DOHH2 (cell line): ENCODE measurements at regions not wholly inside any gene's neighbourhood (a gene's known extent, or its start where the extent isn't known, plus 50 kb on each side); places are given as distances from the start of the nearest gene placed in this dataset.
"Not testable (repeated sequence)": the region's sequence is repeated elsewhere in the genome, so short reads cannot be mapped to it uniquely, and the experiment has no call there.

Experiments used
- H3F3A ChIP-seq: fragments of 200-600 bp; sonication (generic), shearing (Covaris generic); 2 replicates; pipeline ENCODE4 v1.6.0; 2016; ENCODE audit warnings: antibody characterized with exemption, mild to moderate bottlenecking; ENCODE audit not compliant: control insufficient read depth, insufficient read depth
- H3K27ac ChIP-seq: fragments of 200-600 bp; sonication (generic); 2 replicates; pipeline ENCODE4 v1.5.1; 2014; ENCODE audit warnings: low read depth, mild to moderate bottlenecking, low read length, moderate library complexity
- H3K27me3 ChIP-seq: fragments of 200-600 bp; sonication (generic); 2 replicates; pipeline ENCODE4 v1.6.1; 2014; ENCODE audit warnings: mild to moderate bottlenecking, low read length, mixed read lengths; ENCODE audit not compliant: control insufficient read depth
- H3K36me3 ChIP-seq: fragments of 200-600 bp; sonication (generic); 2 replicates; pipeline ENCODE4 v1.6.1; 2014; ENCODE audit warnings: mild to moderate bottlenecking, low read length, moderate library complexity, mixed read lengths; ENCODE audit not compliant: control insufficient read depth
- H3K4me1 ChIP-seq: fragments of 200-600 bp; sonication (generic); 2 replicates; pipeline ENCODE4 v1.6.1; 2014; ENCODE audit warnings: mild to moderate bottlenecking, low read length, mixed read lengths; ENCODE audit not compliant: control insufficient read depth
- H3K4me2 ChIP-seq: fragments of 200-600 bp; sonication (generic); 2 replicates; pipeline ENCODE4 v1.6.0; 2014; ENCODE audit warnings: mild to moderate bottlenecking, low read length, moderate library complexity
- H3K4me3 ChIP-seq: fragments of 200-600 bp; sonication (generic); 2 replicates; pipeline ENCODE4 v1.5.1; 2014; ENCODE audit warnings: mild to moderate bottlenecking, low read length, mixed read lengths
- H3K79me2 ChIP-seq: fragments of 200-600 bp; sonication (generic); 2 replicates; pipeline ENCODE4 v1.6.1; 2014; ENCODE audit warnings: mild to moderate bottlenecking, low read length, mixed read lengths; ENCODE audit not compliant: control insufficient read depth
- H3K9me2 ChIP-seq: fragments of 200-600 bp; sonication (generic); replicated peaks from 2 replicates; pipeline ENCODE4 v1.6.1; 2014; ENCODE audit warnings: mild to moderate bottlenecking, low read length, mixed read lengths; ENCODE audit not compliant: control insufficient read depth
- H3K9me3 ChIP-seq: fragments of 200-600 bp; sonication (generic); 2 replicates; pipeline ENCODE4 v1.6.1; 2014; ENCODE audit warnings: antibody characterized with exemption, low read length, mixed read lengths; ENCODE audit not compliant: control insufficient read depth, insufficient read depth
- H4K20me1 ChIP-seq: fragments of 200-600 bp; sonication (generic); 2 replicates; pipeline ENCODE4 v1.6.0; 2014; ENCODE audit warnings: low read depth, mild to moderate bottlenecking, antibody characterized with exemption, low read length, moderate library complexity; ENCODE audit not compliant: control insufficient read depth, insufficient read depth
- CTCF ChIP-seq: fragments of 200-600 bp; sonication (generic); IDR thresholded peaks from one replicate; pipeline ENCODE4 v1.5.1; 2014; ENCODE audit warnings: antibody characterized with exemption, mild to moderate bottlenecking, low read depth, low read length; ENCODE audit not compliant: poor library complexity, severe bottlenecking
- EZH2phosphoT487 ChIP-seq: fragments of 200-600 bp; sonication (generic); IDR thresholded peaks from 2 replicates; pipeline ENCODE4 v1.6.1; 2017; ENCODE audit warnings: borderline replicate concordance, mild to moderate bottlenecking, antibody characterized with exemption, low read length, moderate library complexity, mixed read lengths

GRCh38 chr16:29323725-29324124 is 82.8 kb downstream of the NPIPB11 start:
- not testable (repeated sequence) for H3K27me3 ChIP-seq, H3K9me2 ChIP-seq, H3K9me3 ChIP-seq, H3K4me3 ChIP-seq, H3K4me2 ChIP-seq, H3F3A ChIP-seq, H3K36me3 ChIP-seq, H4K20me1 ChIP-seq, H3K27ac ChIP-seq, H3K79me2 ChIP-seq
- peaks cover 42% of the 10 kb centered on the region for H3K4me1 ChIP-seq

GRCh38 chr16:29321585-29321984 is 84.9 kb downstream of the NPIPB11 start:
- peaks cover 22% of the 10 kb centered on the region for H3K4me1 ChIP-seq
- H3K36me3 ChIP-seq = no peaks in the 10 kb centered on the region
- TF ChIP-seq CTCF (no peak), EZH2phosphoT487 (no peak)
- no peak overlapping the region for H3K27ac ChIP-seq
- no peaks in the 10 kb centered on the region for H3F3A ChIP-seq
- H4K20me1 ChIP-seq = no peaks in the 10 kb centered on the region
- no peaks in the 10 kb centered on the region for H3K79me2 ChIP-seq
- H3K4me3 ChIP-seq = no peak overlapping the region
- H3K9me3 ChIP-seq = no peaks in the 10 kb centered on the region
- no peaks in the 10 kb centered on the region for H3K27me3 ChIP-seq
- no peak overlapping the region for H3K4me2 ChIP-seq
- H3K9me2 ChIP-seq = no peaks in the 10 kb centered on the region

- peaks cover 18% of the 10 kb centered on the region for H3K4me1 ChIP-seq
- H3K27ac ChIP-seq = no peak overlapping the region
- no peaks in the 10 kb centered on the region for H3K27me3 ChIP-seq
- no peaks in the 10 kb centered on the region for H3F3A ChIP-seq
- no peak overlapping the region for H3K4me2 ChIP-seq
- no peaks in the 10 kb centered on the region for H3K79me2 ChIP-seq
- H3K4me3 ChIP-seq = no peak overlapping the region
- no peaks in the 10 kb centered on the region for H4K20me1 ChIP-seq
- no peaks in the 10 kb centered on the region for H3K36me3 ChIP-seq
- no peaks in the 10 kb centered on the region for H3K9me2 ChIP-seq
- no peaks in the 10 kb centered on the region for H3K9me3 ChIP-seq
- TF ChIP-seq EZH2phosphoT487 (no peak), CTCF (no peak)
Observed at GRCh38 chr16:29321000-29321393, 85.5 kb downstream of the NPIPB11 start.

GRCh38 chr16:29320274-29320999 is 86.1 kb downstream of the NPIPB11 start:
- H3K27ac ChIP-seq = no peak overlapping the region
- H3F3A ChIP-seq = no peaks in the 10 kb centered on the region
- no peaks in the 10 kb centered on the region for H3K9me2 ChIP-seq
- H4K20me1 ChIP-seq = no peaks in the 10 kb centered on the region
- H3K36me3 ChIP-seq = no peaks in the 10 kb centered on the region
- no peak for TF ChIP-seq CTCF
- no peak for TF ChIP-seq EZH2phosphoT487
- H3K9me3 ChIP-seq = no peaks in the 10 kb centered on the region
- no peak overlapping the region for H3K4me2 ChIP-seq
- H3K4me3 ChIP-seq = no peak overlapping the region
- no peaks in the 10 kb centered on the region for H3K79me2 ChIP-seq
- peaks cover 19% of the 10 kb centered on the region for H3K4me1 ChIP-seq
- no peaks in the 10 kb centered on the region for H3K27me3 ChIP-seq
